HepG2 (cell line): ENCODE measurements at regions not wholly inside any gene's neighbourhood (a gene's known extent, or its start where the extent isn't known, plus 50 kb on each side); places are given as distances from the start of the nearest gene placed in this dataset.

ENCODE experiments used
- ATAC-seq: fragments of 200-7000 bp; cut with Tn5 transposase; 3 replicates; pipeline ENCODE4 v1.9.1; 2020; ENCODE audit warnings: mild to moderate bottlenecking, moderate library complexity
- BruUV-seq: library from RNA; stranded (reverse); fragments of 400-500 nt; replicated peaks from 2 replicates; lab custom pipeline; 2021; lab: Mats Ljungman, UMichigan
- CTCF ChIA-PET: fragments of 300-600 bp; formaldehyde crosslinking; extraction: SDS; loops from one replicate; lab custom pipeline; 2021; ENCODE audit warnings: low total read pairs, inconsistent platforms, low intra/inter-chr PET ratio; lab: Yijun Ruan, JAX
- POLR2A ChIA-PET: fragments of 350-600 bp; sonication (Branson Sonifier 250); formaldehyde crosslinking; loops from one replicate; lab custom pipeline; 2020; ENCODE audit warnings: antibody characterized with exemption, inconsistent platforms; lab: Yijun Ruan, JAX
- DNase-seq: peaks from one replicate; pipeline ENCODE4 v3.0.0-alpha.2; 2015; ENCODE audit warnings: low spot score
- FAIRE-seq: peaks from 3 replicates; lab custom pipeline; 2011; peaks lifted over from hg19 to GRCh38; lab: Jason Lieb, UNC
- H2AFZ ChIP-seq: one replicate; pipeline ENCODE4 v1.6.1; 2011; ENCODE audit warnings: low read length, inconsistent platforms
- H3K27ac ChIP-seq: fragments of 300-600 bp; 3 replicates; pipeline ENCODE4 v1.8.0; 2011; ENCODE audit warnings: mixed run types, mild to moderate bottlenecking, mixed read lengths, low read length, inconsistent platforms; ENCODE audit not compliant: insufficient read depth; ENCODE audit errors: extremely low read length
- H3K27me3 ChIP-seq, 2 experiments: fragments of 200-600 bp in 1 of 2; 2 replicates in 1 of 2; 3 replicates in 1 of 2; pipeline versions ENCODE4 v1.6.0 to v1.8.0; 2011; ENCODE audit warnings: low read length in 2 of 2, mild to moderate bottlenecking in 2 of 2, moderate library complexity in 2 of 2, inconsistent platforms in 1 of 2; ENCODE audit not compliant: insufficient read depth in 2 of 2, control insufficient read depth in 1 of 2
- H3K36me3 ChIP-seq, 2 experiments: fragments of 200-600 bp in 1 of 2; replicated peaks in 1 of 2; 2 replicates in 1 of 2; 3 replicates in 1 of 2; pipeline versions ENCODE4 v1.5.1 to v1.8.0; 2011; ENCODE audit warnings: low read length in 2 of 2, inconsistent platforms in 1 of 2; ENCODE audit not compliant: insufficient read depth in 2 of 2, control insufficient read depth in 1 of 2
- H3K4me1 ChIP-seq: 2 replicates; pipeline ENCODE4 v1.5.1; 2012; ENCODE audit warnings: low read length, inconsistent platforms; ENCODE audit not compliant: insufficient read depth
- H3K4me2 ChIP-seq: 2 replicates; pipeline ENCODE4 v1.6.0; 2011; ENCODE audit warnings: low read depth, low read length, inconsistent platforms
- H3K4me3 ChIP-seq, 3 experiments: fragments of 200-600 bp in 1 of 3; sonication (generic), shearing (Covaris generic) in 1 of 3; replicated peaks in 1 of 3; 2 replicates each; pipeline ENCODE4 v1.5.1; 2011 to 2016; ENCODE audit warnings: low read length in 3 of 3, inconsistent platforms in 2 of 3, low read depth in 2 of 3, mild to moderate bottlenecking in 2 of 3, control low read depth in 1 of 3, mixed read lengths in 1 of 3; ENCODE audit not compliant: insufficient read depth in 1 of 3
- H3K79me2 ChIP-seq: one replicate; pipeline ENCODE4 v1.6.1; 2011; ENCODE audit warnings: low read length, inconsistent platforms; ENCODE audit not compliant: insufficient read depth
- H3K9ac ChIP-seq: 2 replicates; pipeline ENCODE4 v1.6.0; 2011; ENCODE audit warnings: mild to moderate bottlenecking, low read depth, low read length, inconsistent platforms; ENCODE audit not compliant: insufficient read depth
- H3K9me3 ChIP-seq: 2 replicates; pipeline ENCODE4 v1.5.1; 2012; ENCODE audit warnings: mild to moderate bottlenecking, low read length
- H4K20me1 ChIP-seq: 2 replicates; pipeline ENCODE4 v1.6.0; 2011; ENCODE audit warnings: inconsistent platforms, mild to moderate bottlenecking, low read length, moderate library complexity; ENCODE audit not compliant: insufficient read depth
- ARNT ChIP-seq: fragments of 450-650 bp; IDR thresholded peaks from 2 replicates; pipeline ENCODE4 v1.6.1; 2017
- BRCA1 ChIP-seq: sonication (generic); formaldehyde crosslinking; IDR thresholded peaks from 2 replicates; pipeline ENCODE4 v1.4.0; 2020; ENCODE audit warnings: missing genetic modification reagents
- ETV5 ChIP-seq: IDR thresholded peaks from 2 replicates; pipeline ENCODE4 v1.6.1; 2018; ENCODE audit warnings: missing biosample characterization, missing genetic modification reagents, inconsistent platforms, borderline replicate concordance
- FOXM1 ChIP-seq: sonication (generic); formaldehyde crosslinking; IDR thresholded peaks from 2 replicates; pipeline ENCODE4 v1.5.0; 2020; ENCODE audit warnings: missing genetic modification reagents
- GMEB1 ChIP-seq: sonication (generic); formaldehyde crosslinking; IDR thresholded peaks from 2 replicates; pipeline ENCODE4 v1.5.1; 2020; ENCODE audit warnings: missing genetic modification reagents, mild to moderate bottlenecking, borderline replicate concordance
- KDM1A ChIP-seq: IDR thresholded peaks from 2 replicates; pipeline ENCODE4 v1.6.1; 2016; ENCODE audit warnings: missing compliant biosample characterization
- KLF11 ChIP-seq: IDR thresholded peaks from 2 replicates; pipeline ENCODE4 v1.6.1; 2016; ENCODE audit warnings: missing compliant biosample characterization
- LCORL ChIP-seq, 2 experiments: fragments of 450-650 bp in 1 of 2; sonication (generic) in 1 of 2; formaldehyde crosslinking in 1 of 2; IDR thresholded peaks; 2 replicates each; pipeline versions ENCODE4 v1.5.0 to v1.6.1; 2017 to 2020; ENCODE audit warnings: antibody characterized with exemption in 1 of 2, missing genetic modification reagents in 1 of 2
- MATR3 ChIP-seq: sonication (generic); formaldehyde crosslinking; IDR thresholded peaks from 2 replicates; pipeline ENCODE4 v1.4.0; 2020; ENCODE audit warnings: missing genetic modification reagents
- MLLT10 ChIP-seq: sonication (generic); formaldehyde crosslinking; IDR thresholded peaks from 2 replicates; pipeline ENCODE4 v1.4.0; 2020; ENCODE audit warnings: missing genetic modification reagents
- REPIN1 ChIP-seq: sonication (generic); formaldehyde crosslinking; IDR thresholded peaks from 2 replicates; pipeline ENCODE4 v1.8.0; 2022; ENCODE audit warnings: missing genetic modification reagents, low read depth, mild to moderate bottlenecking, borderline replicate concordance
- SKIL ChIP-seq: sonication (generic); formaldehyde crosslinking; IDR thresholded peaks from 2 replicates; pipeline ENCODE4 v1.8.0; 2022; ENCODE audit warnings: missing genetic modification reagents, mild to moderate bottlenecking, moderate library complexity, borderline replicate concordance
- ZBTB14 ChIP-seq: sonication (generic); formaldehyde crosslinking; IDR thresholded peaks from 2 replicates; pipeline ENCODE4 v1.4.0; 2020; ENCODE audit warnings: missing genetic modification reagents
- ZFP82 ChIP-seq: sonication (generic); formaldehyde crosslinking; IDR thresholded peaks from 2 replicates; pipeline ENCODE4 v1.5.1; 2020; ENCODE audit warnings: mild to moderate bottlenecking, missing genetic modification reagents, borderline replicate concordance
- ZHX1 ChIP-seq: sonication (generic); formaldehyde crosslinking; IDR thresholded peaks from 2 replicates; pipeline ENCODE4 v1.8.1; 2022; ENCODE audit warnings: low read depth, mild to moderate bottlenecking, missing genetic modification reagents
- ZNF260 ChIP-seq: sonication (generic); formaldehyde crosslinking; IDR thresholded peaks from 2 replicates; pipeline ENCODE4 v1.4.0; 2020; ENCODE audit warnings: missing genetic modification reagents, low read depth, mild to moderate bottlenecking, borderline replicate concordance
- ZNF691 ChIP-seq: sonication (generic); formaldehyde crosslinking; IDR thresholded peaks from 2 replicates; pipeline ENCODE4 v1.4.0; 2020; ENCODE audit warnings: missing genetic modification reagents, low read depth, mild to moderate bottlenecking, borderline replicate concordance
- whole genome bisulfite sequencing: methylation state at CpG from one replicate; pipeline ENCODE4 v1.1.6; 2017; ENCODE audit warnings: low lambda C conversion rate; 5-methylcytosine and 5-hydroxymethylcytosine counted together
- in situ Hi-C: cut with HindIII; loops from 2 replicates; pipeline ENCODE4 v1.10.0; 2017; ENCODE audit warnings: low pct_unique_long_range_greater_than_20kb; ENCODE audit not compliant: extremely low pct_ligation_motif_present
- intact Hi-C: fragments of 100-400 bp; cut with micrococcal nuclease; formaldehyde crosslinking; loops from one replicate; pipeline ENCODE4 v1.10.0; 2022; ENCODE audit not compliant: unreplicated experiment

GRCh38 chr6:44560458-44561059 lies 173.1 kb downstream of the CDC5L start:
- in situ Hi-C loops: no loop called here
- ATAC-seq: no peak
- TF ChIP-seq ETV5 (no peak), KLF11 (no peak), KDM1A (CRISPR knock-in tag) (no peak), ZFP82 (CRISPR knock-in tag) (no peak), BRCA1 (CRISPR knock-in tag) (no peak), ARNT (no peak), FOXM1 (CRISPR knock-in tag) (no peak), GMEB1 (no peak), MATR3 (CRISPR knock-in tag) (no peak), MLLT10 (no peak), ZHX1 (CRISPR knock-in tag) (no peak), SKIL (no peak), ZNF691 (CRISPR knock-in tag) (no peak), REPIN1 (CRISPR knock-in tag) (no peak), ZNF260 (no peak), ZBTB14 (CRISPR knock-in tag) (no peak), LCORL (IDR thresholded peaks at IDR 0.05) (no peak), LCORL (CRISPR knock-in tag; IDR thresholded peaks at IDR 0.05) (no peak)

More at GRCh38 chr6:44560458-44561059, 173.1 kb downstream of the CDC5L start:
- Histone ChIP-seq H3K27ac (no peak overlapping the region), H3K4me3 (no peak overlapping the region), H3K27me3 (peaks cover 2 to 58% of the 10 kb centered on the region in 2 experiments; a peak in 4 of 5 replicates), H3K36me3 (no peaks in the 10 kb centered on the region), H3K4me1 (no peaks in the 10 kb centered on the region), H3K9me3 (no peaks in the 10 kb centered on the region), H2AFZ (no peak overlapping the region), H3K79me2 (no peaks in the 10 kb centered on the region), H3K4me2 (no peak overlapping the region), H4K20me1 (no peaks in the 10 kb centered on the region), H3K9ac (no peak overlapping the region)
- FAIRE-seq: no peak
- intact Hi-C loops: no loop called here
- WGBS: 37% methylated on average over 12 of the region's 12 CpGs
- CTCF ChIA-PET: no interaction called here
- BruUV-seq: no TSS peak
- DNase-seq: no peak
- POLR2A ChIA-PET: no interaction called here
